ENCODE measurements at regions not wholly inside any gene's neighbourhood (a gene's known extent, or its start where the extent isn't known, plus 50 kb on each side); places are given as distances from the start of the nearest gene placed in this dataset.

DNA sequence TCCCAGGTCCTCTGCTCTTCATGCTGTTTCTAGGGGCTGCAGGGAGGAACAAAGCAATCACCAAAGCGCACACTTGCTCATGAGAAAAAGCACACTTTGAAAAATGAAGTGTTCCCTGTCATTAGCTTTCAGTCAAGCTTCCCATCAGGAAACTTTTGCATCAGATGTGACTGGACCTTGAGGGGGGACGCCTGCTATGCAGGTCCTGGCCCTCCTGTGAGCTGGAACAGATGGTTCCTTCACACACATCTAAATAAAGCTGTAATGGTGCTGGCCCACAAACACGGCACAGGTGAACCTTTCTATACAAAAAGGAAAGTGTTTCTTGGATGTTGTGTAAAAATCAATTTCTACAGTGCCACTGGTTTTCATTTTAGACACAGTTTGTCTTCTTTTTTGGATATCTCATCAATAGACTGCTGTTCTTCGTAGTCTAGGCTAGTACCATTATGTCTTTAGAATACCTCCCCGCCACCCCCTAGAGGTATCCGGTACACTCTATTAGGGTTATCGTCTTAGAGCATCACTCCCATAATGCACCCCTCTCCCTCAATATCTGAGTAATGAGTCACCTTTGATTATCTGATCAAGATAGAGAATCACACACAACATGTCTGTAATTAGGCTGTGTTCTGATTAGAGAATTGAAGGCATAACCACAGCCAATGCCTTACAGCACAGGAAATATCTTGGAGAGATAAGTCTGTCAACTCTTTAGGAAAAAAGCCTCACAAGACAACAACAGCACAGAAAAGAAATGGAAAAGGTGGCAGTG is 266.3 kb downstream of the TLR4 start:
- no peaks in the 10 kb centered on the region for H3K4me1 ChIP-seq (ENCODE audit: insufficient read depth)
- no peak overlapping the region for H3K4me2 ChIP-seq
- no peaks in the 10 kb centered on the region for H3K27me3 ChIP-seq (ENCODE audit: insufficient read depth)
- H2AFZ ChIP-seq = no peak overlapping the region
- Mint-ChIP-seq H3K4me1 (no peaks in the 10 kb centered on the region), H3K27me3 (ENCODE audit: insufficient read depth, low read depth, poor library complexity) (peaks cover 2% of the 10 kb centered on the region), H3K27ac (no peak overlapping the region), H3K36me3 (ENCODE audit: low read depth) (no peaks in the 10 kb centered on the region), H3K4me3 (no peak overlapping the region), H3K9me3 (peaks cover 61% of the 10 kb centered on the region)
- no peaks in the 10 kb centered on the region for H3F3A ChIP-seq (replicated peaks; ENCODE audit: low read depth)
- H3K27ac ChIP-seq (ENCODE audit: low read depth) = no peak overlapping the region
- H3K79me2 ChIP-seq (replicated peaks; ENCODE audit: insufficient read depth) = no peaks in the 10 kb centered on the region
- ATAC-seq = no peak
- no peaks in the 10 kb centered on the region for H3K36me3 ChIP-seq (ENCODE audit: insufficient read depth)
- no peak for DNase-seq (ENCODE audit: low spot score)
- TF ChIP-seq, protein P1, sequence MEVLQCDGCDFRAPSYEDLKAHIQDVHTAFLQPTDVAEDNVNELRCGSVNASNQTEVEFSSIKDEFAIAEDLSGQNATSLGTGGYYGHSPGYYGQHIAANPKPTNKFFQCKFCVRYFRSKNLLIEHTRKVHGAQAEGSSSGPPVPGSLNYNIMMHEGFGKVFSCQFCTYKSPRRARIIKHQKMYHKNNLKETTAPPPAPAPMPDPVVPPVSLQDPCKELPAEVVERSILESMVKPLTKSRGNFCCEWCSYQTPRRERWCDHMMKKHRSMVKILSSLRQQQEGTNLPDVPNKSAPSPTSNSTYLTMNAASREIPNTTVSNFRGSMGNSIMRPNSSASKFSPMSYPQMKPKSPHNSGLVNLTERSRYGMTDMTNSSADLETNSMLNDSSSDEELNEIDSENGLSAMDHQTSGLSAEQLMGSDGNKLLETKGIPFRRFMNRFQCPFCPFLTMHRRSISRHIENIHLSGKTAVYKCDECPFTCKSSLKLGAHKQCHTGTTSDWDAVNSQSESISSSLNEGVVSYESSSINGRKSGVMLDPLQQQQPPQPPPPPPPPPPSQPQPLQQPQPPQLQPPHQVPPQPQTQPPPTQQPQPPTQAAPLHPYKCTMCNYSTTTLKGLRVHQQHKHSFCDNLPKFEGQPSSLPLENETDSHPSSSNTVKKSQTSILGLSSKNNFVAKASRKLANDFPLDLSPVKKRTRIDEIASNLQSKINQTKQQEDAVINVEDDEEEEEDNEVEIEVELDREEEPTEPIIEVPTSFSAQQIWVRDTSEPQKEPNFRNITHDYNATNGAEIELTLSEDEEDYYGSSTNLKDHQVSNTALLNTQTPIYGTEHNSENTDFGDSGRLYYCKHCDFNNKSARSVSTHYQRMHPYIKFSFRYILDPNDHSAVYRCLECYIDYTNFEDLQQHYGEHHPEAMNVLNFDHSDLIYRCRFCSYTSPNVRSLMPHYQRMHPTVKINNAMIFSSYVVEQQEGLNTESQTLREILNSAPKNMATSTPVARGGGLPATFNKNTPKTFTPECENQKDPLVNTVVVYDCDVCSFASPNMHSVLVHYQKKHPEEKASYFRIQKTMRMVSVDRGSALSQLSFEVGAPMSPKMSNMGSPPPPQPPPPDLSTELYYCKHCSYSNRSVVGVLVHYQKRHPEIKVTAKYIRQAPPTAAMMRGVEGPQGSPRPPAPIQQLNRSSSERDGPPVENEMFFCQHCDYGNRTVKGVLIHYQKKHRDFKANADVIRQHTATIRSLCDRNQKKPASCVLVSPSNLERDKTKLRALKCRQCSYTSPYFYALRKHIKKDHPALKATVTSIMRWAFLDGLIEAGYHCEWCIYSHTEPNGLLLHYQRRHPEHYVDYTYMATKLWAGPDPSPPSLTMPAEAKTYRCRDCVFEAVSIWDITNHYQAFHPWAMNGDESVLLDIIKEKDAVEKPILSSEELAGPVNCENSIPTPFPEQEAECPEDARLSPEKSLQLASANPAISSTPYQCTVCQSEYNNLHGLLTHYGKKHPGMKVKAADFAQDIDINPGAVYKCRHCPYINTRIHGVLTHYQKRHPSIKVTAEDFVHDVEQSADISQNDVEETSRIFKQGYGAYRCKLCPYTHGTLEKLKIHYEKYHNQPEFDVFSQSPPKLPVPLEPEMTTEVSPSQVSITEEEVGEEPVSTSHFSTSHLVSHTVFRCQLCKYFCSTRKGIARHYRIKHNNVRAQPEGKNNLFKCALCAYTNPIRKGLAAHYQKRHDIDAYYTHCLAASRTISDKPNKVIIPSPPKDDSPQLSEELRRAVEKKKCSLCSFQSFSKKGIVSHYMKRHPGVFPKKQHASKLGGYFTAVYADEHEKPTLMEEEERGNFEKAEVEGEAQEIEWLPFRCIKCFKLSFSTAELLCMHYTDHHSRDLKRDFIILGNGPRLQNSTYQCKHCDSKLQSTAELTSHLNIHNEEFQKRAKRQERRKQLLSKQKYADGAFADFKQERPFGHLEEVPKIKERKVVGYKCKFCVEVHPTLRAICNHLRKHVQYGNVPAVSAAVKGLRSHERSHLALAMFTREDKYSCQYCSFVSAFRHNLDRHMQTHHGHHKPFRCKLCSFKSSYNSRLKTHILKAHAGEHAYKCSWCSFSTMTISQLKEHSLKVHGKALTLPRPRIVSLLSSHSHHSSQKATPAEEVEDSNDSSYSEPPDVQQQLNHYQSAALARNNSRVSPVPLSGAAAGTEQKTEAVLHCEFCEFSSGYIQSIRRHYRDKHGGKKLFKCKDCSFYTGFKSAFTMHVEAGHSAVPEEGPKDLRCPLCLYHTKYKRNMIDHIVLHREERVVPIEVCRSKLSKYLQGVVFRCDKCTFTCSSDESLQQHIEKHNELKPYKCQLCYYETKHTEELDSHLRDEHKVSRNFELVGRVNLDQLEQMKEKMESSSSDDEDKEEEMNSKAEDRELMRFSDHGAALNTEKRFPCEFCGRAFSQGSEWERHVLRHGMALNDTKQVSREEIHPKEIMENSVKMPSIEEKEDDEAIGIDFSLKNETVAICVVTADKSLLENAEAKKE (CRISPR knock-in tag; IDR thresholded peaks at IDR 0.05) = no peak
- TF ChIP-seq ZNF331 (CRISPR knock-in tag; IDR thresholded peaks at IDR 0.05; ENCODE audit: low read depth) (no peak), POLR2AphosphoS5 (IDR thresholded peaks at IDR 0.05; ENCODE audit: low read depth) (no peak), STAT1 (IDR thresholded peaks at IDR 0.05; ENCODE audit: unreplicated experiment) (no peak), ZNF114 (CRISPR knock-in tag; IDR thresholded peaks at IDR 0.05) (no peak), NANOG (IDR thresholded peaks at IDR 0.05; ENCODE audit: borderline replicate concordance) (no peak), EZH2 (IDR thresholded peaks at IDR 0.05; ENCODE audit: low read depth, unreplicated experiment) (no peak), EZH2phosphoT487 (IDR thresholded peaks at IDR 0.05; ENCODE audit: unreplicated experiment) (no peak), CREB1 (CRISPR knock-in tag; IDR thresholded peaks at IDR 0.05; ENCODE audit: low read depth) (no peak)
- TF ChIP-seq, protein P2, sequence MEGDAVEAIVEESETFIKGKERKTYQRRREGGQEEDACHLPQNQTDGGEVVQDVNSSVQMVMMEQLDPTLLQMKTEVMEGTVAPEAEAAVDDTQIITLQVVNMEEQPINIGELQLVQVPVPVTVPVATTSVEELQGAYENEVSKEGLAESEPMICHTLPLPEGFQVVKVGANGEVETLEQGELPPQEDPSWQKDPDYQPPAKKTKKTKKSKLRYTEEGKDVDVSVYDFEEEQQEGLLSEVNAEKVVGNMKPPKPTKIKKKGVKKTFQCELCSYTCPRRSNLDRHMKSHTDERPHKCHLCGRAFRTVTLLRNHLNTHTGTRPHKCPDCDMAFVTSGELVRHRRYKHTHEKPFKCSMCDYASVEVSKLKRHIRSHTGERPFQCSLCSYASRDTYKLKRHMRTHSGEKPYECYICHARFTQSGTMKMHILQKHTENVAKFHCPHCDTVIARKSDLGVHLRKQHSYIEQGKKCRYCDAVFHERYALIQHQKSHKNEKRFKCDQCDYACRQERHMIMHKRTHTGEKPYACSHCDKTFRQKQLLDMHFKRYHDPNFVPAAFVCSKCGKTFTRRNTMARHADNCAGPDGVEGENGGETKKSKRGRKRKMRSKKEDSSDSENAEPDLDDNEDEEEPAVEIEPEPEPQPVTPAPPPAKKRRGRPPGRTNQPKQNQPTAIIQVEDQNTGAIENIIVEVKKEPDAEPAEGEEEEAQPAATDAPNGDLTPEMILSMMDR (conservative IDR thresholded peaks at IDR 0.05; ENCODE audit: low read depth in 2 of 2) = no peak
- TF ChIP-seq, protein P3, sequence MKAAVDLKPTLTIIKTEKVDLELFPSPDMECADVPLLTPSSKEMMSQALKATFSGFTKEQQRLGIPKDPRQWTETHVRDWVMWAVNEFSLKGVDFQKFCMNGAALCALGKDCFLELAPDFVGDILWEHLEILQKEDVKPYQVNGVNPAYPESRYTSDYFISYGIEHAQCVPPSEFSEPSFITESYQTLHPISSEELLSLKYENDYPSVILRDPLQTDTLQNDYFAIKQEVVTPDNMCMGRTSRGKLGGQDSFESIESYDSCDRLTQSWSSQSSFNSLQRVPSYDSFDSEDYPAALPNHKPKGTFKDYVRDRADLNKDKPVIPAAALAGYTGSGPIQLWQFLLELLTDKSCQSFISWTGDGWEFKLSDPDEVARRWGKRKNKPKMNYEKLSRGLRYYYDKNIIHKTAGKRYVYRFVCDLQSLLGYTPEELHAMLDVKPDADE (IDR thresholded peaks at IDR 0.05) = no peak
- TF ChIP-seq, protein P4, sequence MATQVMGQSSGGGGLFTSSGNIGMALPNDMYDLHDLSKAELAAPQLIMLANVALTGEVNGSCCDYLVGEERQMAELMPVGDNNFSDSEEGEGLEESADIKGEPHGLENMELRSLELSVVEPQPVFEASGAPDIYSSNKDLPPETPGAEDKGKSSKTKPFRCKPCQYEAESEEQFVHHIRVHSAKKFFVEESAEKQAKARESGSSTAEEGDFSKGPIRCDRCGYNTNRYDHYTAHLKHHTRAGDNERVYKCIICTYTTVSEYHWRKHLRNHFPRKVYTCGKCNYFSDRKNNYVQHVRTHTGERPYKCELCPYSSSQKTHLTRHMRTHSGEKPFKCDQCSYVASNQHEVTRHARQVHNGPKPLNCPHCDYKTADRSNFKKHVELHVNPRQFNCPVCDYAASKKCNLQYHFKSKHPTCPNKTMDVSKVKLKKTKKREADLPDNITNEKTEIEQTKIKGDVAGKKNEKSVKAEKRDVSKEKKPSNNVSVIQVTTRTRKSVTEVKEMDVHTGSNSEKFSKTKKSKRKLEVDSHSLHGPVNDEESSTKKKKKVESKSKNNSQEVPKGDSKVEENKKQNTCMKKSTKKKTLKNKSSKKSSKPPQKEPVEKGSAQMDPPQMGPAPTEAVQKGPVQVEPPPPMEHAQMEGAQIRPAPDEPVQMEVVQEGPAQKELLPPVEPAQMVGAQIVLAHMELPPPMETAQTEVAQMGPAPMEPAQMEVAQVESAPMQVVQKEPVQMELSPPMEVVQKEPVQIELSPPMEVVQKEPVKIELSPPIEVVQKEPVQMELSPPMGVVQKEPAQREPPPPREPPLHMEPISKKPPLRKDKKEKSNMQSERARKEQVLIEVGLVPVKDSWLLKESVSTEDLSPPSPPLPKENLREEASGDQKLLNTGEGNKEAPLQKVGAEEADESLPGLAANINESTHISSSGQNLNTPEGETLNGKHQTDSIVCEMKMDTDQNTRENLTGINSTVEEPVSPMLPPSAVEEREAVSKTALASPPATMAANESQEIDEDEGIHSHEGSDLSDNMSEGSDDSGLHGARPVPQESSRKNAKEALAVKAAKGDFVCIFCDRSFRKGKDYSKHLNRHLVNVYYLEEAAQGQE (IDR thresholded peaks at IDR 0.05; ENCODE audit: unreplicated experiment) = no peak
- H3K4me3 ChIP-seq = no peak overlapping the region
- peaks cover 6% of the 10 kb centered on the region for H3K9me2 ChIP-seq (ENCODE audit: insufficient read depth)
- no peaks in the 10 kb centered on the region for H4K20me1 ChIP-seq (replicated peaks; ENCODE audit: insufficient read depth)

Data from GM23338 (cell line).